Stimulated activated CD4-positive, alpha-beta T cell treated with anti-CD3 and anti-CD28 coated beads, TNF-alpha, amount 100 ng/mL, for 24 hours (primary cell): ENCODE measurements at regions not wholly inside any gene's neighbourhood (a gene's known extent, or its start where the extent isn't known, plus 50 kb on each side); places are given as distances from the start of the nearest gene placed in this dataset.
"Not testable (repeated sequence)": the region's sequence is repeated elsewhere in the genome, so short reads cannot be mapped to it uniquely, and the experiment has no call there.

Experiments used
- DNase-seq, 3 experiments: peaks; one replicate each; pipeline ENCODE4 v3.0.0-alpha.2; 2020; ENCODE audit warnings: low read depth in 3 of 3

DNA sequence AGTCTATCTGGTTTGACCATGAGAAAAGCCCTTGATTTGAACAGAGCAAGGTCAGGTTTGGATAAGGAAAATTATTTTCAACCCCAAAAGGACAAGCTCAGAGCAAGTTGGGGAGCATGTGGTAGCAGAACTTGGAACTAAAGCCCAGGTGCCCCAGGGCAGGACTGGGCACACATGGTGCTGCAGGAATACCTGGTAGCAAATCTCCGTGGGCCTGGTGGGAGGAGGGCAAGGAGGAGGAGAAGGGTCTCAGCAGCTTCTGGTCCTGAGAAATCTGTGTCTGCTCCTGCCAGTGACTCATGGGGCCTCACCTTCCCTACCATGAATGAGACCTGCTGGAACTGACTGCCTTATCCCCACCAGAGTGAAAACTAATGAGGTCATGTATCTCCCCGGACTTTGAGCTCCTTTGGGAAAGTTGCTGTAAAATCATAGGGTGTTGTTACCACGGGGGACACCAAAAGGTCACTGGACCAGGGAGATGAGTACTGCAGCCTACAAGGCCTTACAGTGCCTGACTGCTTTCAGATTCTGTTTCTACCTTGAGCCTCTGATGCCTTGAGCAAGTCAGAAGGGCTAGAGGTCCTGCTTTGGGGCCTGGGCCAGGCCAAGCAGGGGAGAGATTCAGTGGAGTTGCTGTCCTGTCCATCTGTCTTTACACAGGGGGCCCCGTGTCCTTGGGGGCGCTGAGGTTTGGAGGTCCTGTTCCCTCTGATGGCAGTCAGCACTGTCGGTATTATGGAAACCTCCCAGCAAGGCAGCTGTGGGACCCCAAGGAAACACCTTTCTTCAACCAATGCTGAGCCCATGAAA, 304.0 kb downstream of the MYCN start:
- no peak for DNase-seq

DNA sequence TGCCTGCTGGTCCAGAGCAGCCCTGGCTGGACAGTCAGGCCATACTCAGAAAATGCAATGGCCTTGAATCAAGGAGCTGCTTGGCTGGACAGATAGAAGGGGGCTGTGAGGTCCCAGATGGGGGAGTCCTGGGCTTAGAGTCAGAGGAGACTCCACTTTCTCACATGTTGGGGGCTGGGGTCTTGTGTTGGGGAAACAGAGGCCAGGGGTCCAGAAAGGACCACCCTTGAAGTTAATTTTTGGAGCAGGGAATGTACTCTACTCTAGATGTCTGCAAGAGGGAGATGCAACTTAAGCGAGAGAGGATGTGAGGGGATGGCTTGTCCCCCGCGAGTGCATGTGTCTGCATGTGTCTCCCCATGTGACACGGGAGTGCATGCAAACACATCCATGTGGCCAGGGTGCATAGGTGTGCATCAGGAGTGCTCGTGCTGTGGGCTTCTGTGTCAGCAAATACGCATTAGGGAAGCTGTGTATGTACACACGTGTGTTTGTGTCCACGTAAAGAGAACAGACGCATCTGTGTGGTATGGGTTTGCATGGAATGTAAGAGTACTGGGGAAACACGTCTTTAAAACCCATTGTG, 303.2 kb downstream of the MYCN start:
- no peak for DNase-seq

GRCh38 chr2:16242906-16243305, 302.6 kb downstream of the MYCN start:
- DNase-seq: no peak

GRCh38 chr2:16241166-16242160, 301.1 kb downstream of the MYCN start:
- DNase-seq: no peak

- no peak for DNase-seq
These were observed 300.1 kb downstream of the MYCN start for GRCh38 chr2:16240402-16240801.

DNA sequence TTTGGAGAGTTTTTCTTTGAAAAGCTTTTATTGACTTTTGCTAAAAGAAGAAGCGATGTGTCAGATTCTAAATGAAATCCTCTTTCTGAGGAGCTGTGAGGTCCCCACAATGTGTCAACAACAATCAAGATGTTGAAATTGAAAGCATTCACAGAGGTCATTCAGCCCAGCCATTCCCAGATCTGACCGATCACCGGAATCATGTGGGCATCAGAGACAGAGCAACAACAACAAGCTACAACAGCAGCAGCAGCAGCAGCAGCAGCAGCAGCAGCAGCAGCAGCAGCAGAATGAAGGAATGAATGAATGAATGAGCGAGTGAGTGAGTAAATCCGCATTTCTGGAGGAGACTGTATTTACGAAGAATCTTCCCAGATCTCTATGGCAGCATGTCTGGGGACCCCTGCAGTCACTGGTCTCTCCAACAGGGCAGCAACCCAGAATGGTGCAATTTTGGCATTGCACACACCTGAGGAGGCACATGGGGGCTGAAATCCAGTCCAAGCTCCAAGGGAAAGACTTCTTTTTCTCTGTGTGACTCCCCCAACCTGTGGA, 299.0 kb downstream of the MYCN start:
- no peak for DNase-seq

GRCh38 chr2:16238786-16239185, 298.4 kb downstream of the MYCN start:
- DNase-seq: no peak

DNA sequence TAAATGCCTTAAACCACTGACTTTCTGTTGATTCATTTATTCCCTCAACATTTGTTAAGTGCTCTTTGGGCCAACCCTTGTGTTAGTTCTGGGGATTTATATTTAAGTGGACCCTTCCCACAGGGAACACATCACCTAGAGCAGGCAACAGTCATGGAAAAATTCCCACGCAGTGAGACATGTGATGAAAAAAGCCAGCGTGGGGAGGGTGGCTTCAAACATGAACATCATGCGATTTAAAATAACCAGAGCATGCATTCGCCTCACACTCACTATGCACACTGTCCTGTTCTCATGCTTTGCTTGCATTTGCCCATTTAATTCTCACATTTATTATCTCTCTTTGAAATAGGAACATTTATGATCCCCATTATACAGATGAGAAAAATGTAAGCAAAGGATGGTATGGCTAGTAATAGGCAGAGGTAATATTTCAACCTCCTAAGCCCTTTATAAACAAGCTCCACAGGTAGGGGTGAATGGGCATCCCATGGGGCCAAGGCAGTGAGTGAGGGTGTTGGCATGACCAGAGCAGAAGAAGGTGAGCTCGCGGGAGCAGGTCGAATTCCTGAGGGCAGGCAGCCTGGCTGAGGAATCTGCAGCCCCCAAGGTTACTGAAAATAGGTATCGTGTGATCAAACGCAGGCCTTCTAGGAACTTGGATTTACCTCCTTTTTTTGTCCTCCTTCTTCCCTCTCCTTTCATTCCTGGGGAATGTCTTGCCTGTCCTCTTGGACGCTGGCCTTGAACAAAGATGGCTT, 297.8 kb downstream of the MYCN start:
- no peak for DNase-seq

DNA sequence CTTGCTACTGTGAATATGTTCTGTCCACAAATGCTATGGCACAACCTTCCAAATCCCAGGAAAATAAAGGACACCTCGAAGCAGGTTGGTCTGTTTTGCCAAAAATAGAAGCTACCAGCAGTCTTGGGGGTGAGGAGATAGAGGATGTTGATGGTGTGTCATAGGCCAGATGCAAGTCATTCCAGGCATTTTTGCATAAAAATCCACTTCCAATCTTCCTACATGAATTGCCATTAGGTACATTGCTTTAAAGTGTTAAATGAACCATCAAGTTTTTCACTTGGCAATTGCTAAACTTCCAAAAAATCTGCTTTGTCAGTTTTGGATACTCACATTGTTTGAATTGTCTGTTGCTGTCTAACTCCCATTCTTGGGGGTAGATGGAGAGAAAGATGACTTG, 295.4 kb downstream of the MYCN start:
- DNase-seq: no peak

- DNase-seq: not testable (repeated sequence)
These were observed 294.9 kb downstream of the MYCN start for GRCh38 chr2:16235291-16235690.

DNA sequence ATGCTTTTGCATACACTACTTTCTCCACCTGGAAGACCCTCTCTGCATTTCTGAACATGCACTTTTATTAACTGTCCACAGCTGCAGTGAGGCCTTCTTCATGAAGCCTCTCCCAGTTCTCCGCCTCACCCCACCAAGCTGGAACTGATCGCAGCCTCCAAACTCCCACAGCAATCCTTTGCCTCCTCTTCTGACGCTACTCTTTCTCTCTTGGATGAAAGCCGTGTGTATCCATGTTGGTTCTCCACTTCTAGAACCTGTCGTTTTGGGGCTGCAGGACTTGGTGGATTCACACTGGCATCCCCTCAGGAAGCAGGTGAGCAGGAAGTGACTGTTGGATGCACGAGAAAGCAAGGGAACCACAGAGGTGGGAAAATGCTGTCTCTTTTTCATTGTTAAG, 288.6 kb downstream of the MYCN start:
- no peak for DNase-seq

GRCh38 chr2:16228471-16228870, 288.1 kb downstream of the MYCN start:
- DNase-seq: no peak

GRCh38 chr2:16227811-16228462, 287.6 kb downstream of the MYCN start:
- DNase-seq: no peak

- DNase-seq: no peak
These were observed 286.8 kb downstream of the MYCN start for GRCh38 chr2:16226943-16227664.

DNA sequence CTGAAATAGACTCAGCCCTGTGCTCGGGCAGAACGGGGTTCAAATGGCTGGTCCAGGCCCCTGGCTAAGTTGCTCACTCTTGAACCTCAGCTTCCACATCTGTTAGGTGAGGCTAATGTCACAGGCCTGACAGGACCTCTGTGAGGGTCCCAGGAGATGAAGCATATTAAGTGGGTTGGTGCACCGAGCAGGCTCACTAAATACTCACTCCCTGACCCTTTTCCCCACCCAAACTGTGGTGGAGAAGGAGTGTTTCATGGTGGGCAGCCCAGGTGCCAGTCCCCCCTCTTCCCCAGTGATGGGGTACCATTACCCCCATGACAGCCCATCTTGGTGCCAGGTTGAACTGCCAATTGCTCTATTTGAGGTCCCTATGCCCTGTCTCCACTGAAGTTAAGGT, 286.0 kb downstream of the MYCN start:
- no peak for DNase-seq

DNA sequence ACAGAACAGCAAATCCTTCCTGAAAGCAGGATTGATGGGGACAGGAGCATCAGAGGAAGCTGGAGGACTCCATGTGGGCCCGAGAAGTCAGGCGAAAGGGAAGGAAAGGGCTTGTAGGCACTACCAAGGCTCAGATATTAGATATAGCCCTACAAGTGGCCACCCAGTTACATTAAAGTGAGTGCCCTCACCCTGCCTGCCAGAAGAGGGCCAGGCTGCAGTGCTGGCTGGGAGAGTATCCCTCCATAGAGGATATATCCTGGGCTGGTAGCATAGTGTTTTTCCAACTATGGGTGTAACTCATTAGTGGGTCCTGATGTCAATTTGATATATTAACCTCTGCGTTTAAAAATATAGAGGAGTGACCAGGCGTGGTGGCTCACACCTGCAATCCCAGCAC, 285.2 kb downstream of the MYCN start:
- no peak for DNase-seq

- no peak for DNase-seq
These were observed 284.7 kb downstream of the MYCN start for GRCh38 chr2:16225071-16225470.

DNA sequence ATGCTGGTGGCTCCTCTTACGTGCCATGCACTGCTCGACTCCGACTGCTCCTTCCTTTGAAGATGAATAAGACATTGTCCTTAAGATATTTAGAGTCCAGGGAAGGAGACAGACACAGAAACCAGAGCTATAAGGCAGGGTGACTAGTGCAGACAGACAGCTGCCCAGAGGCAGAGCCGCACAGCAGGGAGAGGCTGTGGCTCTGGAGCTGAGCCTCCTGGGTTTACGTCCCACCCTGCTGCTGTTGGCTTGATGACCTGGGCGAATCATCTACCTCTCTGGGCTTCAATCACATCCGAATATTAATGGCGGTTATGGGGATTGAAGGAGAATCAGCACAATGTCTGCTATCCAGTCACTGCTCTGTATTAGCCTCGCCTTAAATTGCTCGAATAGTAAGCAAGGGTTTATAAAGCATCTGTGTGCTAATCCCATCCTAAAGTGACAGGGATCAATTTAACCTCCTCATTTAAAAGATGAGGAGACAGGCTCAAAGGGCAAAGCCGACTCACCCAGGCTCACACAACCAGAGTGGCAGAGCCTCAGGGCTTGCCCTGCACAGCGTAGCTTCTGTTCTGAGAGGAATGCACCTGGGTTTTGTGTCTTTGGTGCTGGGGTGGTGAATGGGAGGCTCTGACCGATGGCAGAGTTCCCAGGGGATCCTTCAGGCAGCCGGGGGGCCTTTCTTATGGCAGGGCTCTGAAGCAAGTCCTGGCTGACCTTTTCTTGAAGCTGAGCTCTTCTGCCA, 284.1 kb downstream of the MYCN start:
- DNase-seq: no peak

DNA sequence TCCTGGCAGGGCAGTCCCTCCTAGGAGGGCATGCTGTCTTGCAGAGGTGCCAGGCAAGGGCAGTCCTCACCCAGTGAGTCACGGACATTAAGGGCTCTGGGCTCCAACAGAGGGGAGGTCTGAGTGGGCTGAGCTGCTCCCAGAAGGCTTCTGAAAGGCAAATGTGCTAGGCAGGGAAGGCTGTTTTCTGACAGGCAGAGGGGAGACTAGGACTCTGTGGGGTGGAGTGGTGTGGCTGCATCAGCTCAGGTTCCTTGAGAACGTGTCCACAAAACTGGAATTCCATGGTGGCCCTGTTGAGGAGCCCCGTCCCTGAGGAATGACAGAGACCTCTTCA, 283.5 kb downstream of the MYCN start:
- no peak for DNase-seq
